ENCODE measurements at regions not wholly inside any gene's neighbourhood (a gene's known extent, or its start where the extent isn't known, plus 50 kb on each side); places are given as distances from the start of the nearest gene placed in this dataset.

- TF ChIP-seq CTCF (IDR thresholded peaks at IDR 0.05) (no peak), POLR2AphosphoS5 (IDR thresholded peaks at IDR 0.05) (no peak), POLR2A (IDR thresholded peaks at IDR 0.05) (no peak), EP300 (IDR thresholded peaks at IDR 0.05) (no peak)
These were observed 57.8 kb upstream of the C1QTNF9B start for GRCh38 chr13:23955064-23955463.

Measured in upper lobe of left lung (tissue), 4 donors.